MCF 10A (cell line): ENCODE measurements at regions not wholly inside any gene's neighbourhood (a gene's known extent, or its start where the extent isn't known, plus 50 kb on each side); places are given as distances from the start of the nearest gene placed in this dataset.

ENCODE experiments used
- BruUV-seq: library from RNA; stranded (reverse); fragments of 400-500 nt; replicated peaks from 2 replicates; lab custom pipeline; 2021; lab: Mats Ljungman, UMichigan
- CTCF ChIA-PET: fragments of 300-600 bp; sonication (Branson Sonifier 250); formaldehyde crosslinking; extraction: SDS; loops from one replicate; lab custom pipeline; 2021; ENCODE audit warnings: antibody characterized with exemption, inconsistent platforms; lab: Yijun Ruan, JAX
- POLR2A ChIA-PET: fragments of 300-600, 350-650 bp; sonication (Branson Sonifier 250); formaldehyde crosslinking; extraction: SDS; loops from one replicate; lab custom pipeline; 2020; ENCODE audit warnings: antibody characterized with exemption, inconsistent platforms; lab: Yijun Ruan, JAX
- DNase-seq: peaks from one replicate; pipeline ENCODE4 v3.0.0-alpha.2; 2018; ENCODE audit not compliant: unreplicated experiment
- H3K27ac Mint-ChIP-seq: one replicate; pipeline ENCODE4 v1.8.0; 2022; ENCODE audit warnings: mild to moderate bottlenecking, low read depth, mixed read lengths; ENCODE audit not compliant: unreplicated experiment
- H3K27me3 Mint-ChIP-seq: one replicate; pipeline ENCODE4 v1.8.0; 2022; ENCODE audit warnings: mixed read lengths; ENCODE audit not compliant: insufficient read depth, unreplicated experiment
- H3K36me3 Mint-ChIP-seq: one replicate; pipeline ENCODE4 v1.8.0; 2022; ENCODE audit warnings: mild to moderate bottlenecking, moderate library complexity, mixed read lengths; ENCODE audit not compliant: insufficient read depth, unreplicated experiment
- H3K4me1 Mint-ChIP-seq: one replicate; pipeline ENCODE4 v1.8.0; 2022; ENCODE audit warnings: mixed read lengths; ENCODE audit not compliant: insufficient read depth, unreplicated experiment
- H3K4me3 Mint-ChIP-seq: one replicate; pipeline ENCODE4 v1.8.0; 2022; ENCODE audit warnings: mild to moderate bottlenecking, moderate library complexity, mixed read lengths; ENCODE audit not compliant: unreplicated experiment
- H3K9me3 Mint-ChIP-seq: one replicate; pipeline ENCODE4 v1.8.0; 2022; ENCODE audit warnings: mixed read lengths; ENCODE audit not compliant: unreplicated experiment
- intact Hi-C: fragments of 100-400 bp; cut with micrococcal nuclease; formaldehyde crosslinking; loops from 2 replicates; pipeline ENCODE4 v1.14.1; 2022
- TF ChIP-seq, protein P1 (sequence below): fragments of 200-600 bp; IDR thresholded peaks from one replicate; pipeline ENCODE4 v1.8.0; 2022; ENCODE audit warnings: antibody characterized with exemption, mild to moderate bottlenecking; ENCODE audit not compliant: unreplicated experiment

DNA sequence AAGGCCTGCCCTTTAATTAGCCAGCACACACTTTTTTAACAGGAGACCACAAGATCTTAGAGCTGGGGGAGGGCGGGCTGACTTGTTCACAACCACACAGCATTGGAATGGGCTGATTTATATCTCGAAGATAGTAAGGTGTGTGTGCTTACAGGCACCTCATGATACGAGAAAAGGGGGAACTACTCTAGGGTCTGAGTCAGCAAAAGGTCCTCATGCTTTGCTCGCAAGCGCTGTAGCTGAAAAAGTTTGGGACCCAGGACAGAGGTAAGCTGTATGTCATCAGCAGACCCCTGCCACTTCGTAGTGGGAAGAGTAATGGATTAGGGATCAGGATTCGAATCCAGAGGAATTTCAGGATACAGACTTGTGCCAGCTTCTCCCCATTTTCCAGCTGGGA, 88.9 kb upstream of the RBM19 start:
- Mint-ChIP-seq H3K4me1 (peaks cover 18% of the 10 kb centered on the region), H3K27me3 (no peaks in the 10 kb centered on the region), H3K27ac (no peak overlapping the region), H3K4me3 (no peak overlapping the region), H3K9me3 (peaks cover 11% of the 10 kb centered on the region), H3K36me3 (no peaks in the 10 kb centered on the region)
- DNase-seq, result no peak
- BruUV-seq, result no TSS peak
- TF ChIP-seq, protein P1, sequence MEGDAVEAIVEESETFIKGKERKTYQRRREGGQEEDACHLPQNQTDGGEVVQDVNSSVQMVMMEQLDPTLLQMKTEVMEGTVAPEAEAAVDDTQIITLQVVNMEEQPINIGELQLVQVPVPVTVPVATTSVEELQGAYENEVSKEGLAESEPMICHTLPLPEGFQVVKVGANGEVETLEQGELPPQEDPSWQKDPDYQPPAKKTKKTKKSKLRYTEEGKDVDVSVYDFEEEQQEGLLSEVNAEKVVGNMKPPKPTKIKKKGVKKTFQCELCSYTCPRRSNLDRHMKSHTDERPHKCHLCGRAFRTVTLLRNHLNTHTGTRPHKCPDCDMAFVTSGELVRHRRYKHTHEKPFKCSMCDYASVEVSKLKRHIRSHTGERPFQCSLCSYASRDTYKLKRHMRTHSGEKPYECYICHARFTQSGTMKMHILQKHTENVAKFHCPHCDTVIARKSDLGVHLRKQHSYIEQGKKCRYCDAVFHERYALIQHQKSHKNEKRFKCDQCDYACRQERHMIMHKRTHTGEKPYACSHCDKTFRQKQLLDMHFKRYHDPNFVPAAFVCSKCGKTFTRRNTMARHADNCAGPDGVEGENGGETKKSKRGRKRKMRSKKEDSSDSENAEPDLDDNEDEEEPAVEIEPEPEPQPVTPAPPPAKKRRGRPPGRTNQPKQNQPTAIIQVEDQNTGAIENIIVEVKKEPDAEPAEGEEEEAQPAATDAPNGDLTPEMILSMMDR, result no peak
- CTCF ChIA-PET, result interaction anchor here (0.5 to 0.6 kb wide), 2 partner anchors 30 to 258 kb away, joined by 3 read pairs; no protein-coding TSS in a partner anchor
- POLR2A ChIA-PET, result no interaction called here
- intact Hi-C loops, result no loop called here

DNA sequence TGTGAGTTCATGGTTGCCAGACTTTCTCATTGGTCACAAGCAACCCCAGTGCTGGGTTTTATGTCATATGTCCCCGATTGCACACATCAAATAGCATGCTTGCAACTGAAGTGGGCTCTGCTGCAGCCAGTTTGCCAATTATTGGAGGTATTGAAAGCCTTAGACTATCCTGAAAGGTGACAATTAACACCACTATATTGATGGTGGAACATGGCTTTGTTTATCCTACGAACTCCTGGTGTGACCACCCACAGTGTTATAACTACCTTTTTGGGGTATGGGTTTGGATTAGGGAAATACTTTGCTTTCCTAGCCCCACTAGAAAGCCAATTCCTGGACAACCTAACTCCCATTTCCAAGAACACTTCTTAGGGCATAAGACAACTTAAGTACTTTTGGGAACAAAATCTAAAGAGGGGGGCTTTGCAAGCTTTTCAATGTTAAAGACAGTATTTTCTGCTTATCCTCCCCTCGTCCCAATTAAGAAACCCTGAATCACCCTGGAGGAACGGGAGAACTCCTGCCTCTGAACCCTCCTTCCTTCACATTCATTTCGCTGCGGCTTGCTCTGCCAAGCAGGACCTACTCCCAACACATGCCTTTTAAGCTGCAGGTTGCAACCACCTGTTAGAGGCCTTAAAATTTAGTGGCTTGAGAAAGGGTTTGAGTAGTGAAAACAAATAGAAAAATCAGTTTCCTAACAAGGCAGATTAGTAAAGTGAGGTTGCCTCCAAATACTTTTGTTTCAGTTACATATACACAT, 80.3 kb upstream of the RBM19 start:
- CTCF ChIA-PET, result no interaction called here
- H3K27ac Mint-ChIP-seq, result no peak overlapping the region
- no peaks in the 10 kb centered on the region for H3K4me1 Mint-ChIP-seq
- peaks cover 26% of the 10 kb centered on the region for H3K27me3 Mint-ChIP-seq
- POLR2A ChIA-PET, result no interaction called here
- TF ChIP-seq, protein P1, result no peak
- no peaks in the 10 kb centered on the region for H3K36me3 Mint-ChIP-seq
- no peaks in the 10 kb centered on the region for H3K9me3 Mint-ChIP-seq
- DNase-seq, result no peak
- intact Hi-C loops, result no loop called here
- BruUV-seq, result no TSS peak
- H3K4me3 Mint-ChIP-seq, result no peak overlapping the region

DNA sequence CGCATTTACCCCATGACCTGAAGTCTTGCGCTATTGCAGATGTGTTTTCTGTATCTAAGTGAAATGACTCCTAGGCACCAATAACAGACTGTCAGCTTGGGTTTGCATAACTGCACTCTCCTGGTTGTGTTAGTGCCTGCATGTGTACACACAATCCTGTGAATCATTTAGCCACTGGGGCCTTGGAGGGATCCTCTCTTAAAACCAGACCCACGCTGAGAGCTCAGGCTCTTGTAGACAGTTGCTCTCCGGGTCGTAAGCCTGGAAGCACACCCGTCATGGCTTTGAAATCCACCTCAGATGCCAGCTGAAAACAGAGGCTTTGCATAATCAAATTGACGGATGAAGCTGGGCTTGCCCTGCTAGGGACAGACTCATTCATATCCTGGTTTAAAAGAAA, 79.2 kb upstream of the RBM19 start:
- POLR2A ChIA-PET, result no interaction called here

DNA sequence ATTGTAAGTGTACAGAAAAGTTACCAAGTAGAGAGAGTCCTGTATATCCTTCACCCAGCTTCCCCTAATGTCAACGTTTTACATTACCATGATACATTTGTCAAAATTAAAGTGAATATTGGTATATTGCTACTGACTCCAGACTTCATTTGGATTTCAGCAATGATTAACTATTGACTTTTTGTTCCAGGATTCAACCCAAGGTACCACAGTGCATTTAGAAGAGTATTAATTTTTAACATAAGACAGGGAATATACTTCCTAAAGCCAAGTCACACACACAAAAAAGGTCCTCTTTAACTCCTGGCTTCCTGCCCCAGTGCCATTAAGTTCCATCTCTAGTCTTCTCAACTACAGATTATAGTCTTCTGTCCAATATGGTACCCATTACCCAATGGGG, 75.5 kb upstream of the RBM19 start:
- POLR2A ChIA-PET, result no interaction called here

More for the DNA sequence above, 79.2 kb upstream of the RBM19 start:
- CTCF ChIA-PET, result interaction anchor here (0.6 to 1.2 kb wide), 2 partner anchors 65 to 730 kb away, joined by 3 read pairs; no protein-coding TSS in a partner anchor
- no peaks in the 10 kb centered on the region for H3K36me3 Mint-ChIP-seq
- intact Hi-C loops, result no loop called here
- no peaks in the 10 kb centered on the region for H3K9me3 Mint-ChIP-seq
- no peak overlapping the region for H3K27ac Mint-ChIP-seq
- TF ChIP-seq, protein P1, result no peak
- no peak for DNase-seq
- H3K4me3 Mint-ChIP-seq, result no peak overlapping the region
- H3K4me1 Mint-ChIP-seq, result no peaks in the 10 kb centered on the region
- BruUV-seq, result no TSS peak
- H3K27me3 Mint-ChIP-seq, result peaks cover 31% of the 10 kb centered on the region

More for the DNA sequence above, 75.5 kb upstream of the RBM19 start:
- intact Hi-C loops, result no loop called here
- CTCF ChIA-PET, result no interaction called here
- BruUV-seq, result no TSS peak
- DNase-seq, result no peak
- H3K27me3 Mint-ChIP-seq, result peaks cover 52% of the 10 kb centered on the region
- H3K27ac Mint-ChIP-seq, result no peak overlapping the region
- H3K9me3 Mint-ChIP-seq, result no peaks in the 10 kb centered on the region
- no peaks in the 10 kb centered on the region for H3K36me3 Mint-ChIP-seq
- TF ChIP-seq, protein P1, result no peak
- no peaks in the 10 kb centered on the region for H3K4me1 Mint-ChIP-seq
- no peak overlapping the region for H3K4me3 Mint-ChIP-seq
